Endometrium (tissue), 2 donors: ENCODE measurements at regions not wholly inside any gene's neighbourhood (a gene's known extent, or its start where the extent isn't known, plus 50 kb on each side); places are given as distances from the start of the nearest gene placed in this dataset.
"Not testable (repeated sequence)": the region's sequence is repeated elsewhere in the genome, so short reads cannot be mapped to it uniquely, and the experiment has no call there.

Source experiments
- FAIRE-seq: peaks from 2 replicates; lab custom pipeline; 2012; peaks lifted over from hg19 to GRCh38; lab: Jason Lieb, UNC
- donor health status: control.
- donor health status: control.

GRCh38 chr5:53733853-53734252, 173.4 kb downstream of the NDUFS4 start:
- FAIRE-seq: no peak

DNA sequence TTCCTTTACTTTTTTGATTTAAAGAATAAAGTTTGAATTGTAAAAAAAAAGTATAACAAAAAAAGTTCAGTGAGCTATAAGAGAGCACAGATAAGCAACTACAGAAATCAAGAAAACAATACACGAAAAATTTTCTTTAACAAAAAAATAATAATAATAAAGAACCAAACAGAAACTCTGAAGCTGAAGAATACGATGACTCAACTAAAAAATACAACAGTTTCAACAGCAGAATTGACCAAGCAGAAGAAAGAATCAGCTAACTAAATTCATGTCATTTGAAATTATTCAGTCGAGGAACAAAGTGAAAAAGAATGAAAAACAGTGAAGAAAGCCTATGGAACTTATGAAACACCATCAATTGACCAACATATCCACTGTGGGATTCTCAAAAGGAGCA, 177.7 kb downstream of the NDUFS4 start:
- no peak for FAIRE-seq

DNA sequence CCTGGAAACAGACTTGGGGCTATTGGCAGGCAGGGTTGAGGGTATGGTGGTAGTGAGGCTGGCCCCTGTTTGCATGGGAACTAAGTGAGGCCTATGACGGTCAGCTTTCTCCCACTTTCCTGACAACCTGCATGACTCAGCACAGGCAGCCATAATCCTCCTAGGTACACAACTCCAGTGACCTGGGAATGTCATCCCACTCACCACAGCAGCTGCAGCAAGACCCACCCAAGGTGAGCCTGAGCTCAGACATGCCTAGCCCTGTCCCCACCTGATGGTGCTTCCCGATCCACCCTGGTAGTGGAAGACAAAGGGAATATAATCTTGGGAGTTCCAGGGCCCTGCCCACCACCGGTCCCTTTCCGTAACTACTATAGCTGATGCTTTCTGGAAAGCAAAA, 178.7 kb downstream of the NDUFS4 start:
- FAIRE-seq: no peak

- FAIRE-seq: peak; percentile 63
These were observed 189.2 kb downstream of the NDUFS4 start for GRCh38 chr5:53749621-53750020.

DNA sequence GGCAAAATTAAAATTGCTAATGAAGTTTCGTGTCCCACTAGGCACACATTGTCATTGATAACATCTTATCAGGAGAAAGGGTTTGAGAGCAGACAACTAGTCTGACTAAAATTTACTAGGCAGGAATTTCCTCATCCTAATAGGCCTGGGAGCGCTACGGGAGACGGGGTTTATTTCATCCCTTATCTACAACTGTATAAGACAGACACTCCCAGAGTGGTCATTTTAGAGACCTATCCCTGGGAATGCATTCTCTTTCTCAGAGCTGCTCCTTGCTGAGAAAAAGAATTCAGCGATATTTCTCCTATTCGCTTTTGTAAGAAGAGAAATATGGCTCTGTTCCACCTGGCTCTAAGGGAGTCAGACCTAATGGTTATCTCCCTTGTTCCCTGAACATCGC, 191.8 kb downstream of the NDUFS4 start:
- FAIRE-seq: not testable (repeated sequence)

DNA sequence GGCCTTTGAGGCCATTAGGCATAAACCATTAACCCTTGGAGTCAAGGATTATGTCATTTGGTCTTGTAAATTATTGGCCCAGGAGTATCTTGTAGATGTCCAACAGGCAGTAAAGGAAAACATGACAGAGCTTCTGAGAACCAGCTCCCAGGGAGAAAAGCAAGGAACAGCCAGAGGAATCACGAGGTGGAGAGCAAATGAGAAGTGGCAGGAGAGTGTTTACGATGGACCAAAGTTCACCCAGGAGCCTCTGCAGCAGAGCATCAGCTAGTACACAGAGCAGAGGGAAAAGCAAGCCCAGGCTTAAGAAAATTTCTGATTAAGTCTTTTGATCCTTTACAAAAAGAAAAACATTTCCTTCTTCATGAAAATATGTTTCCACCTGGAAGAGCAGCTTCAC, 206.2 kb downstream of the NDUFS4 start:
- no peak for FAIRE-seq

DNA sequence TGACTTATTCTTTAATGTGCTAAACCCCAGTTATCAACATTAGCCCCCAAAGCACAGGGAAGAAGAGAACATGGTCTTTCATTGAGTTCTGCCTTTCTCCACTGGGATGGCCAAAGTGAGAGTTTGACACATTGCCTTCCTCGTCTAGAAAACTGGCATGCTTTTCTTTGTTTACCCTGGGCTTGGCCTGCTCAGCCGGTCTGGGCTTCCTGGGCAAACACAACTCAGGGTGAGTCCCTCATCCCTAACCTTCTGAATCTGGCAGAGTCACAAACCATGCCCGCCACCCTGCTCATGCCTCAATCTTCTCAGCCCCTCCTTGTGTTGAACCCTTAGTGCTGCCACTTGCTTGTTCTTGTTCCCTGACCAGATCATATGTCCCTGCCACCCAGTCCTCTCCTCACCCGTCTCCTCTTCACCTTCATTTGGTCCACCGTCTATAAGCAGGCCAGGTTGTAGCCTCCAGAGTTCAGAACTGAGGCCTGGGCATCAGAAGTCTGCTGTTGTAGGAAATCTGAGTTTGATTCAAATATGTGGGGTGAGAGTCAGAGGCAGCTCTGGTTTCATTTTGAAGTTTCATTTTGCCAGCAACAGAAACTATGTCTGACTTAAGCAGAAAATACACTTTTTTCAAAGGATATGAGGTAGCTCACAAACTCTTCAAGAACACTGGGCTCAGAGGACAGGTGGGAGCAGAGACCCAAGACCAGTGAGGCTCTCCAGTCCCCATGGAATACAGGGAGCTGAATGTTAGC, 217.6 kb downstream of the NDUFS4 start:
- no peak for FAIRE-seq

DNA sequence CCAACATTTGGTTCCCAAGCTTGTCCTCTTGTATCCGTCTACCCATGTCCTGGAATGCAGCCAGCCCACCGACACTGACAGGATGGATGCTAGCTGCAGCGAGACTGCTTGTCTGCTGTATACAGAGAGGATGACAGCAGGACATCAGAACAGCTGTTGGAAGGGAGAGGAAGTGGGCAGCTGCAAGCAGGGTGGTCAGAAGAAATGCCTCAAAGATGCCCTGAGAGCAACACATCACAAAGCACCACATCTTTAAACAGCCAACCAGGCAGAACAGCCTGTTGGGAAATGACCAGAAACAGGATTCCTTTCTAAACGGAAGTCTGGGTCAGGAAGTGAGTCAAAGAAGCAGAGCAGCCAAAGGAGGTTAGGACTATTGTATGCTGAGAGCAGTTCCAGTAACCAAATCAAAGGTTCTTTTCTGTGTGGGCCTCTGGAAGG, 219.1 kb downstream of the NDUFS4 start:
- FAIRE-seq: no peak

- FAIRE-seq: no peak
These were observed 222.2 kb downstream of the NDUFS4 start for GRCh38 chr5:53782620-53783019.

GRCh38 chr5:53783624-53784228, 223.3 kb downstream of the NDUFS4 start:
- no peak for FAIRE-seq

DNA sequence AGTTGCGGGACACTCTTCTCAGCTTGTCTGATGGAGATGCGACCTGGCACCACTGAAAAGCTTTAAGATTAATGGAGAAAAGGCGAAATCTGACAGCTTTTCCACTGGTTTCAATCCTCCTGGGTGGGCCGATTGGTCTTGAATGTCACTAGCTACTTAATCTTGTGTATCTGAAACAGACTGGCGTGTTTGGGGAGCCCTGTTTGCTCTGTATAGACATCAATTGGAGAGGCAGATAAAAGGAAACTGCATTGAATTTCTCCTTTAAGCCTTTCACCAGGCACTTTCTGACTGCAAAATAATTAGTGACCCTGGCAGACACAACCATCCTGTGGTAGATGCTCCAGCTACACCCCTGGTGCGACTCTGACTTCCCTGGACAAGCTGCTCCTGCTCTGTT, 224.2 kb downstream of the NDUFS4 start:
- no peak for FAIRE-seq

DNA sequence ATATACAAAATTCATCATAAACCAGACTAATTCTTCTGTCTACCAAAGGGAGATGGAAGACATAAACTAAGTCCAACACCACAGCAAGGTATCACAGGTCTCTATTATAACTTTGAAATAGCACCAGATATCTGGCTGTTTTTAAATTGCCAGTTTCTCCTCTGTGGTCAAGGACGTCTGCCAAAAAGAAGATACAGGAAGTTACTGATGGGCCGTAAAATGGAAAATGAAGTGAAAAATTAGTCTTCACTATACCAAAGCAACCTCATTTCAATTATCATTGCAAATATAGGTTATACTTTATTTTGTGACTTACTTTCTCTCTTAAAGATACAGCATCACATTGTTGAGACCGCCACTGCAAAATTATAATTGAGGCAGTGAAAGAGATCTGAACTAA, 225.5 kb downstream of the NDUFS4 start:
- FAIRE-seq: no peak

DNA sequence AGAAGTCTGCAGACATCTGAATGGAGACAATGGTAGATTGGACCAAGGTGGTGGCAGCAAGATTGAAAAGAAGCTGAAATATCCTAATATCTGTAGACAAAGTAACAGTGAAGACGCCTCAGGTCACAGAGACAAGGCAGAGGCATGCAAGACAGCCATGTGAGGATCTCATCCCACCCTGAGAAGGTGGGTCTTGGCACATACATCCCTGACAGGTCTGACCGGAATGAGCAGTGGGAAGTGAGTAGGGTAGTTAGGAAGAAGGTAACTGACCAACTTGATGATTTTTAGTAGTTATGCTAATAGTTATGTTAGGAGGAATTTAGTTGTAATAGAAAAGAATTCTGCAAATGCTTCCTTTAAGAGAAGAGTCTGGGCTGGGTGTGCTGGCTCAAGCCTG, 229.6 kb downstream of the NDUFS4 start:
- no peak for FAIRE-seq

- no peak for FAIRE-seq
These were observed 231.9 kb downstream of the NDUFS4 start for GRCh38 chr5:53792338-53792737.

GRCh38 chr5:53799644-53800043, 239.2 kb downstream of the NDUFS4 start:
- FAIRE-seq: not testable (repeated sequence)

DNA sequence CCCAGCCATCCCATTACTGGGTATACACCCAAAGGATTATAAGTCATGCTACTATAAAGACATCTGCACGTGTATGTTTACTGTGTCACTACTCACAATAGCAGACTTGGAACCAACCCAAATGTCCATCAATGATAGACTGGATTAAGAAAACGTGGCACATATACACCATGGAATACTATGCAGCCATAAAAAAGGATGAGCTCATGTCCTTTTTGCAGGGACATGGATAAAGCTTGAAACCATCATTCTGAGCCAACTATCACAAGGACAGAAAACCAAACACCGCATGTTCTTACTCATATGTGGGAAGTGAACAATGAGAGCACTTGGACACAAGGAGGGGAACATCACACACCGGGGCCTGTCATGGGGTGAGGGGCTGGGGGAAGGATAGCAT, 248.0 kb downstream of the NDUFS4 start:
- not testable (repeated sequence) for FAIRE-seq

DNA sequence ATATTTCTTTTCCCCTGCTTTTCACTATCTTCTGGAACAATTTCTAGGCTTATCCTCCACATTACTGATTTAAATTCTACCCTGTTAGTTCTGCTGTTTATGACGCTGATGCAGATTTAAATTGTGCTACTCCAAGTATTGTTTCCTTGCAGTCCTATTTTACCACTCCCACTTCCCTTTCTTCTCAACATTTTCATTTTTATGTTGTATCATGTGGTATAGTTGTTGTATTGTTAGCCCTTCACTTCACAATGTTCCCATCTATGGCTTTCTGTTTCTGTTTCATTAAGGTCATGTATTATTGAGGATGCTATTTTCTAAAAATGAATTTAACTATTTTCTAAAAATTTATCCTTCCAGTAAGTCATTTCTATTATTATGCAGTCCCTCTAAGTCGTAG, 254.4 kb downstream of the NDUFS4 start:
- no peak for FAIRE-seq

DNA sequence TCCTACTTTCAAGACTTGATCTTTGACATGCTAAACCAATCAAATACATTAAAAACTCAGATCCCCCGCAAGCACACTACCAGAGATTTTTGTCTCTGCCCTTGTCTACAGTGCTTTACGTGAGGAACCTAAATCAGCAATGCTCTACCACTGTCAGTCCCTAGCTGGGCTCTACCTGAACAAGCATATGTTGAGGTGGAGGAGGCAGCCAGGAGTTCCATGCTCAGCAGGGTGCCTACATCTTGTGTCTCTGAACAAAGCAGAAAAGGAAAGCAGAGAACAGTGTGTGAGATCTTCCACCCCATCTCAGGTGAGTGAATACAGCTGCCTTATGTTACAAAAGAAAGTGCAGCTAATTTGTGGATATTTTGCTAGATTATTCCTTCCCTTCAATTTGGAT, 255.0 kb downstream of the NDUFS4 start:
- no peak for FAIRE-seq

GRCh38 chr5:53817183-53817582, 256.7 kb downstream of the NDUFS4 start:
- no peak for FAIRE-seq

DNA sequence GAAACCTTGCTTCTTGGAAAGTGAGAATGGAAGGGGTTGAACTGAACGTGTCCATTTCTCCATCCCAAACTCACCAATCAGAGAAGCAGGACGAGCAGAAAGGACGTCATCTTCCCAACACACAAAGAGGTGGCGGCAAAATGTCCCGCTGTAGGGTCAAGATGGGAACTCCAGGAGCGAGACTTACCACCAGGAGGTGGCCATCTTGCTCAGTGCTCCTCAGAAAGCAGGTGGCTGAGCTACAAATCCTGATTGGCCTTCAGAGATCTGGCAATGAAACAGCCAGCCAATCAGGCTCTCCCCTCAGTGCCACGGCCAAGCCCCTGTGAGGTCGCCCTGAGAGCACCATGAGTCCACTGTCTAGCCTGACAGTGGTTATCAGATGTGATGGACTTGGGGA, 259.0 kb downstream of the NDUFS4 start:
- no peak for FAIRE-seq

GRCh38 chr5:53820119-53820801, 259.8 kb downstream of the NDUFS4 start:
- no peak for FAIRE-seq

DNA sequence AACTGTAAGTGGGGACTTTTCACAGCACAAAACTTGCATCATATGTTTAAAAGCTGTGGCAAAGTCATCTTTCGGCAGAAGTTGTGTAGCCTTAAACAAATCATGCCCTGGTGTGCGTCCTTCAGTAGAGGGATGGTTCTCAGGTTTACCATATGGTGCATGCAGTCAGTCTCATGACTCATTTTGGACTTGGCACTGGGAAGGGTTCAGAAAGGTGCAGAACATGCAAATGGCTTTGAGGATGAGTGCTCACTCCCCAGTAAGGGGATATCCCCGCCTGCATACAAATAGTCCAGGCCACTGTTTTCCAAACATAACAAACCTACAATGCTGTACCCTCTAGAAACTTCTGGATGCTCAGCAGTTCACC, 260.3 kb downstream of the NDUFS4 start:
- FAIRE-seq: no peak

DNA sequence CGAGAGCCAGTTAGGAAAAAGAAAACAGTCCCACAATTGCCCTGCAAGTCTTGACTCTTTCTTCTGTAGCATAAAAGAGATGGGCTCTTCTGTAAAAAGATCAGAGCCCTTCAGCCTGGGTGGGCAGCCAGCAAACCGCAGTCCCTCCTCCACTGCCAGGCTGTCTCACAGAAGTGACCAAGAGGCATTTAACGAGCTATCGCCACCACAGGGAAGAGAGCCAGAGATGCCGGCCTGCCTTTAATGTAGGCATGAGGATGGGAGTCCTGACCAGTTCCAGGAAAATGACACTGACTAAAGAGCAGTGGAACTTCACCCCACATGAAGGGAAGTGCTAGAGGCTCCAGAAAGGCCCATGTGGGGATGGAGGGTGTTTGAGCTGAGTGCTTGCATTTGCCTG, 264.6 kb downstream of the NDUFS4 start:
- FAIRE-seq: no peak

GRCh38 chr5:53825926-53826325, 265.5 kb downstream of the NDUFS4 start:
- FAIRE-seq: no peak
